HG03045 (cell line): ENCODE measurements at regions not wholly inside any gene's neighbourhood (a gene's known extent, or its start where the extent isn't known, plus 50 kb on each side); places are given as distances from the start of the nearest gene placed in this dataset.
"Not testable (repeated sequence)": the region's sequence is repeated elsewhere in the genome, so short reads cannot be mapped to it uniquely, and the experiment has no call there.

ENCODE experiments used
- ATAC-seq: cut with Tn5 transposase; IDR thresholded peaks from one replicate; pipeline ENCODE4 v1.9.1; 2021; ENCODE audit warnings: mild to moderate bottlenecking, moderate library complexity; ENCODE audit not compliant: unreplicated experiment

- ATAC-seq, result no peak
These were observed 260.3 kb downstream of the ADGRD1 start for GRCh38 chr12:131213896-131214442.

GRCh38 chr12:131214936-131215335 is 261.2 kb downstream of the ADGRD1 start:
- not testable (repeated sequence) for ATAC-seq

- not testable (repeated sequence) for ATAC-seq
These were observed 262.9 kb downstream of the ADGRD1 start for GRCh38 chr12:131216587-131216986.

- ATAC-seq, result no peak
These were observed 263.4 kb downstream of the ADGRD1 start for GRCh38 chr12:131217024-131217586.

- ATAC-seq, result no peak
These were observed 264.6 kb downstream of the ADGRD1 start for GRCh38 chr12:131218026-131218922.

GRCh38 chr12:131218923-131219669 is 265.4 kb downstream of the ADGRD1 start:
- ATAC-seq, result no peak

GRCh38 chr12:131219670-131220330 is 266.1 kb downstream of the ADGRD1 start:
- ATAC-seq, result no peak

GRCh38 chr12:131220331-131220685 is 266.6 kb downstream of the ADGRD1 start:
- no peak for ATAC-seq

- ATAC-seq, result no peak
These were observed 267.6 kb downstream of the ADGRD1 start for GRCh38 chr12:131221061-131221956.

GRCh38 chr12:131221957-131222328 is 268.2 kb downstream of the ADGRD1 start:
- no peak for ATAC-seq

GRCh38 chr12:131222329-131223139 is 268.8 kb downstream of the ADGRD1 start:
- ATAC-seq, result peak; percentile 37

GRCh38 chr12:131223171-131223761 is 269.6 kb downstream of the ADGRD1 start:
- ATAC-seq, result no peak

GRCh38 chr12:131223791-131224225 is 270.1 kb downstream of the ADGRD1 start:
- no peak for ATAC-seq

- not testable (repeated sequence) for ATAC-seq
These were observed 270.7 kb downstream of the ADGRD1 start for GRCh38 chr12:131224226-131225065.

- ATAC-seq, result not testable (repeated sequence)
These were observed 271.3 kb downstream of the ADGRD1 start for GRCh38 chr12:131225066-131225380.

GRCh38 chr12:131226345-131227265 is 272.9 kb downstream of the ADGRD1 start:
- no peak for ATAC-seq

- not testable (repeated sequence) for ATAC-seq
These were observed 273.9 kb downstream of the ADGRD1 start for GRCh38 chr12:131227641-131228040.
